Activated CD8-positive, alpha-beta memory T cell treated with anti-CD3 and anti-CD28 coated beads, Interleukin-2, amount 50 U/mL, for 48 hours (primary cell): ENCODE measurements at regions not wholly inside any gene's neighbourhood (a gene's known extent, or its start where the extent isn't known, plus 50 kb on each side); places are given as distances from the start of the nearest gene placed in this dataset.

Source experiments
- DNase-seq: peaks from one replicate; pipeline ENCODE4 v3.0.0-alpha.2; 2020

GRCh38 chr6:14930366-14930989 is 315.4 kb upstream of the JARID2 start:
- DNase-seq = no peak

DNA sequence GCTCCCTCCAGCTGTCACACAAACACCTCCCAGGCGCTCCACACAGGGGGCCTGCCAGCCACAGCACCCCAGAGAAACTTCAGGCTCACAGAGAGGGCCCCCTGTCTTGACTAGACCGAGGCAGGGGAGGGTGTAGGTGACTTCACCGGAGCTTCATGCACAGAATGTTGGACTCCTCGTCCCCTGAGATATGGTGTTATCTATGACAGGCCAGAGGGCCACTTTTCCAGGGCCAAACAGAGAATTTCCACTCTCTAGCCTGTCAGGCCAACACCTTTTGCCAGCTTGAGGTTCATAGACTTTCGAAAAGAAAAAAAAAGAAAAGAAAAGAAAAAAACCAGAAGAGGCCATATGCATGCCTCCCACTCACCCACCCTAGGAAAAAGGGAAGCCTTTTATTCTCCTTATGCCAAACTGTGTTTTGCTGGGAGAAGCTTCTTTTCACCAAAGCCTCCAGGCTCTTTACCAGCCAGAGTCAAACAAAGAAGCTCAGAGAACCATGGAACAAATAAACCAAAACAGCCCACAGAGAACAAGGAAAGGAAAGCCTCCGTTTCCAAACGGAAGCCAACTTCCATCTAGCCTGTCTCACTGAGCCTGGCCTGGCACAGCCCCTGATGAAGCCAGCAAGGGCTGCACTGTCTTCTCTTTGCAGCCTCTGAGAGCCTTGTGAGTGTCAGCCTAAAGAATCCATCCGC is 313.2 kb upstream of the JARID2 start:
- no peak for DNase-seq

- no peak for DNase-seq
These were observed 312.7 kb upstream of the JARID2 start for GRCh38 chr6:14933183-14933544.

- no peak for DNase-seq
These were observed 311.9 kb upstream of the JARID2 start for GRCh38 chr6:14934013-14934412.

- no peak for DNase-seq
These were observed 311.0 kb upstream of the JARID2 start for GRCh38 chr6:14934844-14935243.

DNA sequence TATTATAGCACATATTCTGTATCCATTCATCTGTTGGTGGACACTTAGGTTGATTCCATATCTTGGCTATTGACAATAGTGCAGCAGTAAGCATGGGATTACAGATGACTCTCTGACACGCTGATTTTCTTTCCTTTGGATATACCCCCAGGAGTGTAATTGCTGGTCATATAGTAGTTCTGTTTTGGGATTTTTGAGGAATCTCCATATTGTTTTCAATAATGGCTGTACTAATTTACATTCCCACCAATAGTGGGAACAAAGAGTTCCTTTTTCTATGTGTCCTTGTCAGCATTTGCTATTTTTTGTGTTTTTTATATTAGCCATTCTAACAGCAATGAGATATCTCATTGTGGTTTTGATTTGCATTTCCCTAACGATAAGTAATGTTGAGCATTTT is 309.0 kb upstream of the JARID2 start:
- DNase-seq = no peak

DNA sequence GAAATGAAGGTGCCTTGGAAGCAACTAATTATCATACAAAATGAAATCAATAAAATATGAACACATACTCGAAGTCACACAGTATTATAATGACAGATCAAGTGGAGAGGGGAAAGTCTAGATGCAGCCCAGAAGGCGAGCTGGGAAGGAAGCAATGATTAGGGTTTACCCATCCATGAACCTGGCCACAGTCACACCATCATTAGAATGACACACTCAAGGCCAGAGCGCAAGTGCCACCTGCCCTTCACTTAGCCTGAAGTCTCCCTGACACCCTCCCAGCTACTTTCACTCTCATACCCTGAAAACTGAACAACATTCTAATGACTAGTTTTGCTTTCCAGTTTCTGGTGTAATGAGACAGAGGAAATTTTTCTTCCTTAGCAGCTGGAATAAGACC is 302.8 kb upstream of the JARID2 start:
- DNase-seq = no peak

DNA sequence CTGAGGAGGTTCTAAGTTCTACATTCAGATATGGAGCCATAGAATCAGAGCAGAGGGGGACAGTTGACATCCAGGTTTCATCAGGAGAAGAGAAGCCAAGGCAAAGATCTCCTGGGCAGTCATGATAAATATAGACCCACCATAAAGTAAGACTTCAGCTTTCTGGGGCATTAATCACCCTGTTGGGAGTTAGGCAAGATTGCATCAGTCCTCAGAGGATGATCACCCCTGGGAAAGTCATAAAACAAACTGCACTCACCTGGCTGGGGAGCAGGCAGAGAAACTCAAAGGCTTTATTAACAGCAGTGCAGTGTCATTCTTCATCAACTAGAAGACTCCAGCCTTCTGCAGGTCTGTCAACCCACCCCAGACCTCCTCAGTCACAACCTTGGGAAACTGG is 301.3 kb upstream of the JARID2 start:
- DNase-seq = no peak

GRCh38 chr6:14945461-14946185 is 300.2 kb upstream of the JARID2 start:
- no peak for DNase-seq

- DNase-seq = no peak
These were observed 299.1 kb upstream of the JARID2 start for GRCh38 chr6:14946753-14947152.

GRCh38 chr6:14948586-14949245 is 297.2 kb upstream of the JARID2 start:
- DNase-seq = no peak

- DNase-seq = no peak
These were observed 295.5 kb upstream of the JARID2 start for GRCh38 chr6:14950103-14950969.

GRCh38 chr6:14950970-14951276 is 294.9 kb upstream of the JARID2 start:
- no peak for DNase-seq

- no peak for DNase-seq
These were observed 294.2 kb upstream of the JARID2 start for GRCh38 chr6:14951704-14952103.

- DNase-seq = no peak
These were observed 292.0 kb upstream of the JARID2 start for GRCh38 chr6:14953836-14954235.

DNA sequence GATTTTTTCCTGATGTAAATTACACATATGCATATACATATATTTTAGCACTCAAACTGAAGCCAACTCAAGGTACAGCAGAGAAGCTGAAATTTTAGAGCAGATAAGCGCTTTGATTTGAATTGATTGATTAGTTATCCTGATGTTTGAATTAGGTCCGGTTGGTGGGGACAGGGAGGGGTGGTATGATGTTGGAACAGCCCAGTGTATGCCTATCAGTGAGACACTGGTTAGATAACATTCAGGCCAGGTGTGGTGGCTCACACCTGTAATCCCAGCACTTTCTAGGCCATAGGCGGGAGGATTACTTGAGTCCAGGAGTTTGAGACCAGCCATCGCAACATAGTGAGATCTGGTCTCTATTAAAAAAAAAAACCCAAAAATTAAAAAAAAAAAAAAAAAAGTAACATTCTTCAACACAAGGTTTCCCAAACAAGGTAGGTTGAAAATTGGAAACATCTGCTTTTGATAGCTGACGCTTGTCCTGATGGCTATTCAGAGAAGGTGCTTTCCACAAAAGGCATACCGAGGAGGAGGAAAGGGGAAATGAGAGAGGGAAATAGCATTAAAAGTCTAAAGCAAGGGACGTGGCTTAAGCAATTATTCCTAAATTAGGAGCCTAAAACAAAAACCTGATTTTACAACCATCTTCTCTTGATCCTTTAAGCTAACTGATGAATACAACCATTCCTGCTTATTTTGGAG is 288.4 kb upstream of the JARID2 start:
- DNase-seq = no peak

- DNase-seq = no peak
These were observed 286.5 kb upstream of the JARID2 start for GRCh38 chr6:14959324-14959885.

GRCh38 chr6:14964556-14965270 is 281.2 kb upstream of the JARID2 start:
- no peak for DNase-seq

- DNase-seq = no peak
These were observed 280.3 kb upstream of the JARID2 start for GRCh38 chr6:14965424-14966075.

- DNase-seq = no peak
These were observed 279.6 kb upstream of the JARID2 start for GRCh38 chr6:14966096-14966905.
